ENCODE measurements at regions not wholly inside any gene's neighbourhood (a gene's known extent, or its start where the extent isn't known, plus 50 kb on each side); places are given as distances from the start of the nearest gene placed in this dataset.

- intact Hi-C loops (cut with DNase I): no loop called here
Measured at GRCh38 chr4:111919639-111920038, 225.6 kb upstream of the FAM241A start.

GRCh38 chr4:111921714-111922113 lies 223.5 kb upstream of the FAM241A start:
- H3K9me3 ChIP-seq: no peaks in the 10 kb centered on the region
- H3K27me3 ChIP-seq (replicated peaks; ENCODE audit: insufficient read depth): no peaks in the 10 kb centered on the region
- H3K4me1 ChIP-seq (replicated peaks): no peaks in the 10 kb centered on the region
- H3K4me3 ChIP-seq: no peak overlapping the region
- intact Hi-C loops (cut with DNase I): no loop called here
- WGBS: 82% methylated on average over 3 of the region's 3 CpGs
- TF ChIP-seq POLR2AphosphoS5 (IDR thresholded peaks at IDR 0.05) (no peak), CTCF (IDR thresholded peaks at IDR 0.05) (no peak), POLR2A (IDR thresholded peaks at IDR 0.05) (no peak)
- no peak for DNase-seq (ENCODE audit: low spot score)
- no peaks in the 10 kb centered on the region for H3K36me3 ChIP-seq
- H3K27ac ChIP-seq: no peak overlapping the region

More at GRCh38 chr4:111919639-111920038, 225.6 kb upstream of the FAM241A start:
- TF ChIP-seq POLR2AphosphoS5 (IDR thresholded peaks at IDR 0.05): no peak
- no peak for TF ChIP-seq POLR2A (IDR thresholded peaks at IDR 0.05)
- TF ChIP-seq CTCF (IDR thresholded peaks at IDR 0.05): no peak
- Histone ChIP-seq H3K4me1 (replicated peaks) (no peaks in the 10 kb centered on the region), H3K36me3 (no peaks in the 10 kb centered on the region), H3K4me3 (no peak overlapping the region), H3K27ac (no peak overlapping the region), H3K9me3 (no peaks in the 10 kb centered on the region), H3K27me3 (replicated peaks; ENCODE audit: insufficient read depth) (no peaks in the 10 kb centered on the region)
- 91% methylated on average over 1 of the region's 1 CpG for WGBS
- DNase-seq (ENCODE audit: low spot score): no peak

GRCh38 chr4:111923786-111924185 lies 221.5 kb upstream of the FAM241A start:
- TF ChIP-seq CTCF (IDR thresholded peaks at IDR 0.05): no peak
- TF ChIP-seq POLR2A (IDR thresholded peaks at IDR 0.05): no peak
- TF ChIP-seq POLR2AphosphoS5 (IDR thresholded peaks at IDR 0.05): no peak
- Histone ChIP-seq H3K27ac (no peak overlapping the region), H3K27me3 (replicated peaks; ENCODE audit: insufficient read depth) (no peaks in the 10 kb centered on the region), H3K36me3 (no peaks in the 10 kb centered on the region), H3K9me3 (no peaks in the 10 kb centered on the region), H3K4me3 (no peak overlapping the region), H3K4me1 (replicated peaks) (no peaks in the 10 kb centered on the region)
- DNase-seq (ENCODE audit: low spot score): no peak
- intact Hi-C loops (cut with DNase I): no loop called here
- WGBS: 89% methylated on average over 6 of the region's 6 CpGs

GRCh38 chr4:111924696-111925095 lies 220.6 kb upstream of the FAM241A start:
- Histone ChIP-seq H3K36me3 (no peaks in the 10 kb centered on the region), H3K27me3 (replicated peaks; ENCODE audit: insufficient read depth) (no peaks in the 10 kb centered on the region), H3K4me3 (no peak overlapping the region), H3K27ac (no peak overlapping the region), H3K9me3 (no peaks in the 10 kb centered on the region), H3K4me1 (replicated peaks) (no peaks in the 10 kb centered on the region)
- intact Hi-C loops (cut with DNase I): no loop called here
- 92% methylated on average over 1 of the region's 1 CpG for WGBS
- DNase-seq (ENCODE audit: low spot score): no peak
- TF ChIP-seq CTCF (IDR thresholded peaks at IDR 0.05) (no peak), POLR2AphosphoS5 (IDR thresholded peaks at IDR 0.05) (no peak), POLR2A (IDR thresholded peaks at IDR 0.05) (no peak)

GRCh38 chr4:111930659-111931058 lies 214.6 kb upstream of the FAM241A start:
- TF ChIP-seq POLR2A (IDR thresholded peaks at IDR 0.05) (no peak), CTCF (IDR thresholded peaks at IDR 0.05) (no peak), POLR2AphosphoS5 (IDR thresholded peaks at IDR 0.05) (no peak)

More at GRCh38 chr4:111930659-111931058, 214.6 kb upstream of the FAM241A start:
- intact Hi-C loops (cut with DNase I): loop anchor here (10.0 kb wide), 2 partner anchors 76 to 1306 kb away; partner anchors contain the start of gene PITX2
- Histone ChIP-seq H3K9me3 (no peaks in the 10 kb centered on the region), H3K27ac (no peak overlapping the region), H3K27me3 (replicated peaks; ENCODE audit: insufficient read depth) (no peaks in the 10 kb centered on the region), H3K4me3 (no peak overlapping the region), H3K36me3 (no peaks in the 10 kb centered on the region), H3K4me1 (replicated peaks) (no peaks in the 10 kb centered on the region)
- DNase-seq (ENCODE audit: low spot score): no peak
- 72% methylated on average over 2 of the region's 2 CpGs for WGBS
